ENCODE measurements at regions not wholly inside any gene's neighbourhood (a gene's known extent, or its start where the extent isn't known, plus 50 kb on each side); places are given as distances from the start of the nearest gene placed in this dataset.

- no peak for DNase-seq
These were observed 463.9 kb upstream of the HS6ST1 start for GRCh38 chr2:128782411-128783192.

DNA sequence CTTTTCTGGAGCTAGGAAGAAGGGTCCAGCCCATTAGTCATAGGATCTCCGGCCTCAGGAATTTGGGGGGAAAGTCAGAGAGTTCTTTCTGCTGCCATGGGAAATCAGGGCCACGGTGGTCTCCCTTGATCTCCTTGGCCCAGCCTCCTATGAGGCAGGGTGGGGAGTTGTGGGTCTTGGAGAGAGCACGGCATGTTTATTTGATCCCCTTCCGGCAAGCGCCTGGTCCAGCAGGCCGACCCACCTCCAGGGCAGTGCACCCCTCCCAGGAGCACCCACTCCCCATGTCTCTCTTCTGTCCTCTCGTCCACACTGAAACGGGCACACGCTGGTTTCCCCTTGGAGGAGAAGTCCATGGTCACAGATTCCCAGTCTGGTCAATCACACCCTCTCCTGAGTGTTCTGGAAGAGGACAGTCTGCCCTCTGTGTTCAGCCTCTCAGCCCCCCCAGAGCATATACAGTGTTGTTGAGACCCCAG is 464.6 kb upstream of the HS6ST1 start:
- no peak for DNase-seq

- no peak for DNase-seq
These were observed 465.2 kb upstream of the HS6ST1 start for GRCh38 chr2:128783896-128784295.

- DNase-seq, result no peak
These were observed 466.1 kb upstream of the HS6ST1 start for GRCh38 chr2:128784626-128785306.

DNA sequence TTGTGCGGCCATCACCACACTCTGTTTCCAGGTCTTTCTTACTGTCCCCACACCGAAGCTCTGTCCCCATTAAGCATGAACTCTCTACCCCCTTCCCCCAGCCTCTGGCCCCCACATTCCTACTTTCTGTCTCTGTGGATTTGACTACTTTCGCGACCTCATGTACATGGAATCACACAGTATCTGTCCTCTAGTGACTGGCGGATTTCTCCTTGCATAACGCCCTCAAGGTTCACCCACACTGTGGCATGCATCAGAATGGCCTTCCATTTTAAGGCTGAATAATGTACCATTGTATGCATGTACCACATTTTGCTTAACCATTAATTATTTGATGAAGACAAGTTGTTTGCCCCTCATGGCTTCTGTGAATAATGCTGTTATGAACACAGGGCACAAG is 467.6 kb upstream of the HS6ST1 start:
- DNase-seq, result no peak

GRCh38 chr2:128786741-128787478 is 468.2 kb upstream of the HS6ST1 start:
- DNase-seq, result no peak

- DNase-seq, result no peak
These were observed 468.9 kb upstream of the HS6ST1 start for GRCh38 chr2:128787616-128788015.

- DNase-seq, result no peak
These were observed 470.1 kb upstream of the HS6ST1 start for GRCh38 chr2:128788636-128789220.

DNA sequence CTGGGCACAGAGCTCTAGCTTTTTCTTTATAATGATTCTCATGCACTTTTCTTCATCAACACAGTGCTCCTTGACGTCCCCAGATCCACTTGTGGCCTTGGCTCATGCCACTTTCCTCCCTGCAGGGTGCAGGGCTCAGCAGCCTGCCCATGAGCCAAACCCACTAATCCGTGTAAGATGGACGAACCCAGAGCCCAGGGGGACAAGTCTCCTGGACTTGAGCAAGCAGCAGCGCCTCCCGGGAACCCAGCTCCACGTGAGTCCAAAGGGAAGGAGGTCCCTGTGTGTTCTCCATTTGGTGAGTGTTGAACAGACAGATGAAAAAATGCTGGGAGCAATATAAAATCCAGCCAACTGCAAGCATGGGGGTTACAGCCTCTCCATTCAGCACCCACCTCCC is 470.6 kb upstream of the HS6ST1 start:
- DNase-seq, result no peak

DNA sequence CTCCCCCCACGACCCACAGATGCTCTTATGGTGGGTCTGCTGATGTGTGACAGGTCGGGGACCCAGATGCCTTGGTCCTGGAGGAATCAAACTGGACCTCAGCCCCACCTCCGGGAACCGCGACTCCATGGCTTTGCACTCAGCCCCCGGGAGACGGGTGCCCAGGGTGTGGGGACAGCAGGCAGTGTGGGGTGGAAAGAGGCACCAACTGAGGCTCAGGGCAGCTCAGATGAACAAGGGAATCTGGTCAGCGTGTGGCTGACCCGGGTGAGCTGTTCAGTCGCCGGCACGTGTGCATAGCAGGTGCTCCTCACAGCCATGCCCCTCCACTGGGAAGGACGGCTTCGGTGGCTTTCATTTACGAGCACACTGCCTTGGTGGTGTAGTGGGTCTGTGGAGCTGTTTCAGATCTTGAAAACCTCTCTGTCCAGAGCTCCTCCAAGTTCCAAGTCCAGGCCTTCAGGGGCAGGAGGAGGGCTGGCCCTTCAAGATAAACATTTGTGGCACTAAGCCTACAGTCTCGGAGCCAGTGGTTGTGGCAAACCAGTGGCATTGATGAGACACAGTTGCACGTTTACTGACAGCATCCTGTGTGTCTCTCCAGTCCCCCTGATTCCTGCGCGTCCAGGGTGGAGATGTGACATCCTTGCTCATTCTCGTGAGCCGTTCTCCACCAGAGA is 471.2 kb upstream of the HS6ST1 start:
- no peak for DNase-seq

- no peak for DNase-seq
These were observed 471.9 kb upstream of the HS6ST1 start for GRCh38 chr2:128790541-128791001.

- no peak for DNase-seq
These were observed 472.7 kb upstream of the HS6ST1 start for GRCh38 chr2:128791120-128791984.

DNA sequence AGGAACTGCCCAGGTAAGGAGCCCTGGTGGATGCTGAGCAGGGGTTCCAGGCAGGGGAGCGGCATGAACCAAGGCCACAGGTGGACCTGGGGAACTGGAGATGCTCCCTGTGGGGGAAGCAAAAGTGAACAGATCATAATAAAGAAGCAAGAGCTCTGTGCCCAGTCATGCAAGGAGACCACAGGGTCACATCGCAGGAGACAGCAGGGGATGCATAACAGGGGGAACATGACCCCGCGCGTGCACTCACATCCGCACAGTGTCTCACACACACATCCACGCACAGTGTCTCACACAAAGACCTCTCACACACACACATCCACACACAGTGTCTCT is 473.3 kb upstream of the HS6ST1 start:
- DNase-seq, result no peak

- DNase-seq, result no peak
These were observed 473.9 kb upstream of the HS6ST1 start for GRCh38 chr2:128792476-128793054.

GRCh38 chr2:128793404-128793803 is 474.7 kb upstream of the HS6ST1 start:
- DNase-seq, result no peak

DNA sequence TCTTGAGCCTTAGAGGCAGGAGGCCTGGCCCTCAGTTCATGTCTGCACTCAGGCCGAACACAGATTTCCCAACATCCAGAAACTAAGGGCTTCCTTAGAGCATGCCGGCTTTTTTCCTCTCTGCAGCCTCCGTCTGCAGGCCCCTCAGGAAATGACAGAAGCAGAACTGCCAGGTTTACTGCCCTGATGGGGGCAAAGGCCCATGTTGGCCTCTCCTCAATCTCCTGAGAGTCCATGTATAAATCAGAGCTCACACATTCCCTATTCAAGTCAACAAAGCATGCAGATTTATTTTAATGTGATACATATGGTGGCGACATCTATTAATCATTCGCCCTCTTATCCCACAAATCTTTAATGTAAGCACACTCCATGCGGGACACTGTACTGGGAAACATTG is 475.6 kb upstream of the HS6ST1 start:
- DNase-seq, result no peak

- DNase-seq, result no peak
These were observed 477.7 kb upstream of the HS6ST1 start for GRCh38 chr2:128796321-128796720.

DNA sequence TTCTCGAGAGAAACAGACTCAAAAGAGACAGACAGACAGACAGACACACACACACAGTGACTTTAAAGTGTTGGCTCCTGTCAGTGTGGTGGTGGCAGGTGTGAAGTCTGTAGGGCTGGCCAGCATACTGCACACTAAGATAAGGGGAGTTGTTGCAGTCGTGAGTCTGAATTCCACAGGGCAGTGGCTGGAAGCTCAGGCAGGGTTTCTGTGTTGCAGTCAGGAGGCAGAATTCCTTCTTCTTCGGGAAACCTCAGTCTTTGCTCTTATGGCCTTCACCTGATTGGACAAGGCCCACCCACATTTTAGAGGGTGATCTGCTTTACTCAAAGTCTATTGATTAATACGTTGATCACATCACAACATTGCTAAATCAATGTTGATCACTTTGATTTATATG is 478.4 kb upstream of the HS6ST1 start:
- no peak for DNase-seq

DNA sequence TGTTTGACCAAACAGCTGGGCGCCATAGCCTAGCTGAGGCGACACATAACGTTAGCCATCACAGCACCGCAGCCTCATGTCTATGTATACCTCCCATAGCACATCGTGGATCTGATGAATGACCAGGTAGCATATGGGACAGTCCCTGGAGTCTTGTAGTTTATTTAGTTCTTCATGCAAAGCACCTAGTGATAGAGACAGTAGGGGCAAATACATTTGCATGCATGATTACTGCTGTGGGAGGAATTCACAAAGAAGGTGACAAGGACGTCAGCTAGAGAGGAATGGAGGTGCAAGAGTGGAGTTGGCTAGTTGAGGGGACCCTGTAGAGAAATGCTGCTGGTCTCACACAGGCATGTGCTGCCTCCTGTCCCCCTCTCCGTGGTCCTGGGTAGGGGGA is 478.9 kb upstream of the HS6ST1 start:
- no peak for DNase-seq

DNA sequence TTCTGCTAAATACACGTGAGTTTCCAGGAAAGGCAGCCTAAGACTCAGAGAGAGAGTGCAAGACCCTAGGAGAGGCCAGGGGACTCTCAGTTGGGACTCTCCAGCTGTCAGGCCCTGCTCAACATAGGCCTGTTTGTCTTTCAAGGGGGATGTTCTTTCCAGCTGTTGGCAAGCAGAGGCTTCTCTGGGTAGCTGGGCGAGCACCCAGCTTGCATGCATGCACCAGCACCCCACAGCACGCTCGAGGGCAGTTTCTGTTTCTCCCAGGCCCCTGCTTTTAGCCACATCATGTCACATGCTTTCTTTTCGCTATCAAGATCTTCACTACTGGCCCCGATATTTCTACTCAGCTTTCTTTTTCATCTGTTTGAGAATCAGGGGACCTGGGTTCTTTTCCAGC is 479.3 kb upstream of the HS6ST1 start:
- DNase-seq, result no peak
